GM12865 (cell line): ENCODE measurements at regions not wholly inside any gene's neighbourhood (a gene's known extent, or its start where the extent isn't known, plus 50 kb on each side); places are given as distances from the start of the nearest gene placed in this dataset.

Experiments used
- DNase-seq: peaks from one replicate; pipeline ENCODE4 v3.0.0; 2010; ENCODE audit warnings: low read depth
- H3K4me3 ChIP-seq: 2 replicates; pipeline ENCODE4 v1.5.1; 2011; ENCODE audit warnings: mild to moderate bottlenecking, low read depth, low read length, control low read depth
- TF ChIP-seq, protein P1 (sequence below): IDR thresholded peaks from 2 replicates; pipeline ENCODE4 v1.5.1; 2011; ENCODE audit warnings: low read length, control low read depth, low read depth, inconsistent platforms; ENCODE audit not compliant: insufficient read depth; ENCODE audit errors: missing control alignments

DNA sequence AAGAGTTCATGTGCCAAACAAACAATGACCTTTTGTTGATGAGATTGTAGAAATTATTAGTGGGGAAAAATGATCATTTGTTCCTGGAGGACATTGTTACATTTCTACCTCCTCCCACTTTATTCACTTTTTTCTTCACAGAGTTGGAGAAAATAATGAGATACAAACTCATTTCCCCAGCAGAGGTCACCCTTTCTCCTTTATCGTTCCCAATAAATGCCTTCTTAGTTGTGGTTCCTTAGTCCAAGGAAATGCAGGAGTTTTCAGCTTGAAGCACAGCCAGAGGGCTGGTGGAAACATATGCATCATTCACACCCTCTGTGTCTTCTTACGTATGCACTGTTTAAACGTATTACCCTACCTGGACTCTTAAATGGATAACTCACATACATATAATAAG is 108.8 kb downstream of the SLC4A3 start:
- peak; percentile 35 for DNase-seq
- H3K4me3 ChIP-seq, result no peak overlapping the region
- TF ChIP-seq, protein P1, sequence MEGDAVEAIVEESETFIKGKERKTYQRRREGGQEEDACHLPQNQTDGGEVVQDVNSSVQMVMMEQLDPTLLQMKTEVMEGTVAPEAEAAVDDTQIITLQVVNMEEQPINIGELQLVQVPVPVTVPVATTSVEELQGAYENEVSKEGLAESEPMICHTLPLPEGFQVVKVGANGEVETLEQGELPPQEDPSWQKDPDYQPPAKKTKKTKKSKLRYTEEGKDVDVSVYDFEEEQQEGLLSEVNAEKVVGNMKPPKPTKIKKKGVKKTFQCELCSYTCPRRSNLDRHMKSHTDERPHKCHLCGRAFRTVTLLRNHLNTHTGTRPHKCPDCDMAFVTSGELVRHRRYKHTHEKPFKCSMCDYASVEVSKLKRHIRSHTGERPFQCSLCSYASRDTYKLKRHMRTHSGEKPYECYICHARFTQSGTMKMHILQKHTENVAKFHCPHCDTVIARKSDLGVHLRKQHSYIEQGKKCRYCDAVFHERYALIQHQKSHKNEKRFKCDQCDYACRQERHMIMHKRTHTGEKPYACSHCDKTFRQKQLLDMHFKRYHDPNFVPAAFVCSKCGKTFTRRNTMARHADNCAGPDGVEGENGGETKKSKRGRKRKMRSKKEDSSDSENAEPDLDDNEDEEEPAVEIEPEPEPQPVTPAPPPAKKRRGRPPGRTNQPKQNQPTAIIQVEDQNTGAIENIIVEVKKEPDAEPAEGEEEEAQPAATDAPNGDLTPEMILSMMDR, result peak; percentile 27

- TF ChIP-seq, protein P1, result no peak
- DNase-seq, result no peak
- H3K4me3 ChIP-seq, result no peak overlapping the region
These were observed 109.9 kb downstream of the SLC4A3 start for GRCh38 chr2:219737270-219737691.

- no peak for DNase-seq
- H3K4me3 ChIP-seq, result no peak overlapping the region
- TF ChIP-seq, protein P1, result no peak
These were observed 111.6 kb downstream of the SLC4A3 start for GRCh38 chr2:219739066-219739465.

DNA sequence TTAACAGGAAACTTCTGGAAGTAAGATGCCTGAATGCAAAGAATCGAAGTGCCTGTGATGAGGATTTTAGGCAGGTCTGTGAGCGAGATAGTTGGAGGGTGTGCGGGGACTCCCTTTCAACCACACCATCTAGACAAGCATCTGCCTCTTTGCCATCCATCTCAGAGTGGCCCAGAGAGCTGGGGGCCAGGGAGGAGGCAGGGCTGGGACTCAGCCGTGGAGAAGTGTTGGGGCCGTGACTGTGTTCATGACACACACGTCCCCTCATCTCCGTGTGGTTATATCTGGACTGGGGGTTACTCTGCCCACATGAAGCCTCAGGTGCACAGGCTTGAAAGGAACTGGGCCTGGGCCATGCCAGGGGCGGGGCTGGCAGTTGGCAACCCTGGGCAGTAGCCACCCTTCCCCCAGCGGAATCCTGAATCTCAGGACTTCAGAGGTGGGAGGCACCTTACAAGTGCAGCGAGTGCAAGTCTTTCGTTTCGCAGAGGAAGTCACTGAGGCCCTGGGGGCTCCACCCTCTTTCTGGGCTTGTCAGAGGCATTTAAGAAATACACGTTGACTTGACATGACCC is 112.5 kb downstream of the SLC4A3 start:
- no peak for DNase-seq
- H3K4me3 ChIP-seq, result no peak overlapping the region
- TF ChIP-seq, protein P1, result no peak

- TF ChIP-seq, protein P1, result no peak
- no peak overlapping the region for H3K4me3 ChIP-seq
These were observed 116.1 kb downstream of the SLC4A3 start for GRCh38 chr2:219743548-219743947.

GRCh38 chr2:219744066-219744465 is 116.6 kb downstream of the SLC4A3 start:
- TF ChIP-seq, protein P1, result no peak
- no peak overlapping the region for H3K4me3 ChIP-seq
- DNase-seq, result no peak

More at GRCh38 chr2:219743548-219743947, 116.1 kb downstream of the SLC4A3 start:
- DNase-seq, result no peak

DNA sequence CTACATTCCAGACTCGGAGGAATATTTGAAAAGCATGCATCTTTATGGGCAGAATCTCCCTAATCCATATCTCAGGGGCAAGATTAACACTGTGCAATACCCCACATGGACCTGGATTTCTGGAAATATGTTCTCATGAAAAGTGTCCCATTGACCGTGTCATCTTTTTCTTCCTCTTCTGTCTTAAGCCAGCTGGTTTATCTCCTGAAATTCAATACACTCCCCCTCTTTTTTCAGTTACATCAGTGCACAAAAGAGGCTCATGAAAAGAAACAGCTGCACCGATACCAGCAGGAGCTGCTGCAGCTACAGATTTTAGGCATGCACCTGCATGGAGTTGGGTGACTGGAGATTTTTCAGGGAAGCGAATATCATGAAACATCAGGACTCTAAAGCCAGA is 117.2 kb downstream of the SLC4A3 start:
- no peak overlapping the region for H3K4me3 ChIP-seq
- TF ChIP-seq, protein P1, result no peak
- no peak for DNase-seq
